ENCODE measurements at regions not wholly inside any gene's neighbourhood (a gene's known extent, or its start where the extent isn't known, plus 50 kb on each side); places are given as distances from the start of the nearest gene placed in this dataset.
"Not testable (repeated sequence)": the region's sequence is repeated elsewhere in the genome, so short reads cannot be mapped to it uniquely, and the experiment has no call there.

GRCh38 chr4:4092159-4092558 lies 134.6 kb downstream of the OTOP1 start:
- not testable (repeated sequence) for TF ChIP-seq CTCF (IDR thresholded peaks at IDR 0.05); ZFX (IDR thresholded peaks at IDR 0.05; ENCODE audit: borderline replicate concordance)

Measured in 22Rv1 (cell line).